Fibroblast of lung (primary cell): ENCODE measurements at regions not wholly inside any gene's neighbourhood (a gene's known extent, or its start where the extent isn't known, plus 50 kb on each side); places are given as distances from the start of the nearest gene placed in this dataset.

Experiments used
- DNase-seq, 2 donors: peaks; one replicate each; pipeline versions ENCODE4 v3.0.0 to v3.0.0-alpha.2; 2010; ENCODE audit warnings: low read depth in 2 of 2
- H2AFZ ChIP-seq: 2 replicates; pipeline ENCODE4 v1.5.1; 2012; ENCODE audit warnings: low read length, control low read depth, inconsistent platforms
- H3K27ac ChIP-seq: 2 replicates; pipeline ENCODE4 v1.5.1; 2011; ENCODE audit warnings: low read length, control low read depth; ENCODE audit not compliant: insufficient read depth
- H3K27me3 ChIP-seq: 2 replicates; pipeline ENCODE4 v1.5.1; 2011; ENCODE audit warnings: mild to moderate bottlenecking, low read length; ENCODE audit not compliant: control insufficient read depth, insufficient read depth
- H3K36me3 ChIP-seq: 2 replicates; pipeline ENCODE4 v1.5.1; 2011; ENCODE audit warnings: low read length; ENCODE audit not compliant: control insufficient read depth, insufficient read depth
- H3K4me1 ChIP-seq: 2 replicates; pipeline ENCODE4 v1.5.1; 2011; ENCODE audit warnings: low read length; ENCODE audit not compliant: control insufficient read depth, insufficient read depth; ENCODE audit errors: extremely low read depth
- H3K4me2 ChIP-seq: 2 replicates; pipeline ENCODE4 v1.5.1; 2011; ENCODE audit warnings: low read length, control low read depth; ENCODE audit not compliant: insufficient read depth; ENCODE audit errors: extremely low read depth
- H3K4me3 ChIP-seq, 4 experiments: fragments of 200-600 bp in 1 of 4; sonication (generic) in 1 of 4; replicated peaks in 1 of 4; 2 replicates each; pipeline ENCODE4 v1.5.1; 2011 to 2016; ENCODE audit warnings: low read length in 4 of 4, low read depth in 3 of 4, mild to moderate bottlenecking in 3 of 4, control low read depth in 2 of 4, inconsistent platforms in 1 of 4, mixed read lengths in 1 of 4; ENCODE audit not compliant: insufficient read depth in 1 of 4; ENCODE audit errors: control extremely low read depth in 1 of 4
- H3K79me2 ChIP-seq: 2 replicates; pipeline ENCODE4 v1.5.1; 2012; ENCODE audit warnings: mild to moderate bottlenecking, low read length, inconsistent platforms; ENCODE audit not compliant: control insufficient read depth, insufficient read depth
- H3K9ac ChIP-seq: 2 replicates; pipeline ENCODE4 v1.5.1; 2011; ENCODE audit warnings: mild to moderate bottlenecking, low read length, control low read depth; ENCODE audit not compliant: insufficient read depth
- H3K9me3 ChIP-seq: 2 replicates; pipeline ENCODE4 v1.5.1; 2012; ENCODE audit warnings: low read depth, low read length; ENCODE audit not compliant: control insufficient read depth, insufficient read depth
- H4K20me1 ChIP-seq: 2 replicates; pipeline ENCODE4 v1.5.1; 2011; ENCODE audit warnings: low read length; ENCODE audit not compliant: control insufficient read depth, insufficient read depth; ENCODE audit errors: extremely low read depth
- CTCF ChIP-seq, 2 donors: IDR thresholded peaks in 1 of 2; conservative IDR thresholded peaks in 1 of 2; 1 replicate in 1 of 2; 2 replicates in 1 of 2; pipeline ENCODE4 v1.5.1; 2011 to 2012; ENCODE audit warnings: low read length in 2 of 2, control low read depth in 1 of 2, inconsistent platforms in 1 of 2, low read depth in 1 of 2, mild to moderate bottlenecking in 1 of 2
- EZH2 ChIP-seq: IDR thresholded peaks from 2 replicates; pipeline ENCODE4 v1.5.1; 2012; ENCODE audit warnings: low read length, control low read depth, mild to moderate bottlenecking; ENCODE audit errors: missing control alignments

- Histone ChIP-seq H3K4me3 (no peak overlapping the region), H3K9ac (no peak overlapping the region)
- DNase-seq, result peak; percentile 66 to 92
Observed at GRCh38 chr7:43038254-43038653, 74.2 kb upstream of the HECW1 start.

GRCh38 chr7:43039346-43039745 is 73.1 kb upstream of the HECW1 start:
- Histone ChIP-seq H3K9ac (no peak overlapping the region), H3K4me3 (no peak overlapping the region), H3K4me1 (no peaks in the 10 kb centered on the region), H3K4me2 (no peak overlapping the region), H3K36me3 (no peaks in the 10 kb centered on the region), H3K9me3 (no peaks in the 10 kb centered on the region), H3K27ac (peak overlapping the region; percentile 44), H3K27me3 (no peaks in the 10 kb centered on the region), H2AFZ (no peak overlapping the region), H3K79me2 (no peaks in the 10 kb centered on the region), H4K20me1 (no peaks in the 10 kb centered on the region)
- no peak for DNase-seq
- TF ChIP-seq EZH2 (no peak), CTCF (conservative IDR thresholded peaks at IDR 0.05 in 1 of 2, IDR thresholded peaks at IDR 0.05 in 1 of 2; ENCODE audit: low read depth in 1 of 2, low read length in 2 of 2) (no peak)

More at GRCh38 chr7:43038254-43038653, 74.2 kb upstream of the HECW1 start:
- no peaks in the 10 kb centered on the region for H3K27me3 ChIP-seq
- H2AFZ ChIP-seq, result no peak overlapping the region
- H3K4me1 ChIP-seq, result no peaks in the 10 kb centered on the region
- no peak for TF ChIP-seq EZH2
- no peak for TF ChIP-seq CTCF (conservative IDR thresholded peaks at IDR 0.05 in 1 of 2, IDR thresholded peaks at IDR 0.05 in 1 of 2; ENCODE audit: low read depth in 1 of 2, low read length in 2 of 2)
- no peaks in the 10 kb centered on the region for H3K79me2 ChIP-seq
- no peak overlapping the region for H3K27ac ChIP-seq
- no peak overlapping the region for H3K4me2 ChIP-seq
- H3K9me3 ChIP-seq, result no peaks in the 10 kb centered on the region
- H4K20me1 ChIP-seq, result no peaks in the 10 kb centered on the region
- no peaks in the 10 kb centered on the region for H3K36me3 ChIP-seq

GRCh38 chr7:43040461-43040860 is 72.0 kb upstream of the HECW1 start:
- no peaks in the 10 kb centered on the region for H3K79me2 ChIP-seq
- H2AFZ ChIP-seq, result no peak overlapping the region
- H3K27ac ChIP-seq, result no peak overlapping the region
- H3K4me1 ChIP-seq, result no peaks in the 10 kb centered on the region
- no peak for DNase-seq
- H3K9me3 ChIP-seq, result no peaks in the 10 kb centered on the region
- H3K27me3 ChIP-seq, result no peaks in the 10 kb centered on the region
- no peak overlapping the region for H3K4me3 ChIP-seq
- no peak overlapping the region for H3K4me2 ChIP-seq
- no peaks in the 10 kb centered on the region for H3K36me3 ChIP-seq
- H3K9ac ChIP-seq, result no peak overlapping the region
- TF ChIP-seq CTCF (conservative IDR thresholded peaks at IDR 0.05 in 1 of 2, IDR thresholded peaks at IDR 0.05 in 1 of 2; ENCODE audit: low read depth in 1 of 2, low read length in 2 of 2), result no peak
- TF ChIP-seq EZH2, result no peak
- H4K20me1 ChIP-seq, result no peaks in the 10 kb centered on the region
